Tibial nerve (tissue), 4 donors: ENCODE measurements at regions not wholly inside any gene's neighbourhood (a gene's known extent, or its start where the extent isn't known, plus 50 kb on each side); places are given as distances from the start of the nearest gene placed in this dataset.

Experiments used
- DNase-seq, 2 donors: peaks; one replicate each; pipeline ENCODE4 v3.0.0-alpha.2; 2019; ENCODE audit warnings: low spot score in 2 of 2
- H3K27ac ChIP-seq, 4 donors: fragments of 200-600 bp; sonication (generic) in 3 of 4; one replicate each; pipeline ENCODE4 v1.5.1; 2017 to 2019; ENCODE audit warnings: mild to moderate bottlenecking in 1 of 4
- H3K27me3 ChIP-seq, 2 donors: fragments of 200-600 bp; sonication (generic) in 1 of 2; one replicate each; pipeline versions ENCODE4 v1.5.1 to v1.6.0; 2017 to 2019
- H3K36me3 ChIP-seq, 3 donors: fragments of 200-600 bp; sonication (generic); one replicate each; pipeline ENCODE4 v1.5.1; 2018 to 2019
- H3K4me1 ChIP-seq, 4 donors: fragments of 200-600 bp; sonication (generic) in 3 of 4; one replicate each; pipeline ENCODE4 v1.5.1; 2017 to 2019
- H3K4me3 ChIP-seq, 4 donors: fragments of 200-600 bp; sonication (generic) in 3 of 4; one replicate each; pipeline ENCODE4 v1.5.1; 2017 to 2019; ENCODE audit warnings: mild to moderate bottlenecking in 1 of 4, moderate library complexity in 1 of 4
- H3K9me3 ChIP-seq, 4 donors: fragments of 200-600 bp; sonication (generic) in 3 of 4; one replicate each; pipeline ENCODE4 v1.5.1; 2017 to 2019
- EP300 ChIP-seq, 2 donors: sonication (generic); formaldehyde crosslinking; IDR thresholded peaks; one replicate each; pipeline ENCODE4 v1.6.1; 2017; ENCODE audit warnings: antibody characterized with exemption in 2 of 2, mild to moderate bottlenecking in 1 of 2
- POLR2A ChIP-seq, 2 donors: fragments of 450-650 bp; IDR thresholded peaks; one replicate each; pipeline ENCODE4 v1.6.1; 2017; ENCODE audit warnings: antibody characterized with exemption in 2 of 2, mild to moderate bottlenecking in 2 of 2, moderate library complexity in 2 of 2
- WGBS, 2 donors: methylation state at CpG; one replicate each; pipeline ENCODE4 v1.1.5; 2018; 5-methylcytosine and 5-hydroxymethylcytosine counted together
- TF ChIP-seq, protein P1 (sequence below), 5 experiments: fragments of 200-600 bp in 3 of 5; fragments of 450-650 bp in 2 of 5; sonication (generic) in 3 of 5; IDR thresholded peaks; one replicate each; pipeline ENCODE4 v1.5.1; 2016 to 2019; ENCODE audit warnings: antibody characterized with exemption in 5 of 5, mild to moderate bottlenecking in 3 of 5, moderate library complexity in 2 of 5

GRCh38 chr12:58450868-58451482 is 469.3 kb downstream of the LRIG3 start:
- H3K27me3 ChIP-seq, result no peaks in the 10 kb centered on the region
- WGBS, 2 donors, result 84 to 87% methylated on average over 2 of the region's 2 CpGs
- no peak overlapping the region for H3K4me3 ChIP-seq
- DNase-seq, result no peak
- no peaks in the 10 kb centered on the region for H3K36me3 ChIP-seq
- no peak for TF ChIP-seq POLR2A (IDR thresholded peaks at IDR 0.05)
- TF ChIP-seq EP300 (IDR thresholded peaks at IDR 0.05), result no peak
- TF ChIP-seq, protein P1, sequence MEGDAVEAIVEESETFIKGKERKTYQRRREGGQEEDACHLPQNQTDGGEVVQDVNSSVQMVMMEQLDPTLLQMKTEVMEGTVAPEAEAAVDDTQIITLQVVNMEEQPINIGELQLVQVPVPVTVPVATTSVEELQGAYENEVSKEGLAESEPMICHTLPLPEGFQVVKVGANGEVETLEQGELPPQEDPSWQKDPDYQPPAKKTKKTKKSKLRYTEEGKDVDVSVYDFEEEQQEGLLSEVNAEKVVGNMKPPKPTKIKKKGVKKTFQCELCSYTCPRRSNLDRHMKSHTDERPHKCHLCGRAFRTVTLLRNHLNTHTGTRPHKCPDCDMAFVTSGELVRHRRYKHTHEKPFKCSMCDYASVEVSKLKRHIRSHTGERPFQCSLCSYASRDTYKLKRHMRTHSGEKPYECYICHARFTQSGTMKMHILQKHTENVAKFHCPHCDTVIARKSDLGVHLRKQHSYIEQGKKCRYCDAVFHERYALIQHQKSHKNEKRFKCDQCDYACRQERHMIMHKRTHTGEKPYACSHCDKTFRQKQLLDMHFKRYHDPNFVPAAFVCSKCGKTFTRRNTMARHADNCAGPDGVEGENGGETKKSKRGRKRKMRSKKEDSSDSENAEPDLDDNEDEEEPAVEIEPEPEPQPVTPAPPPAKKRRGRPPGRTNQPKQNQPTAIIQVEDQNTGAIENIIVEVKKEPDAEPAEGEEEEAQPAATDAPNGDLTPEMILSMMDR (IDR thresholded peaks at IDR 0.05), result no peak
- no peaks in the 10 kb centered on the region for H3K9me3 ChIP-seq
- H3K4me1 ChIP-seq, result no peaks in the 10 kb centered on the region
- H3K27ac ChIP-seq, result no peak overlapping the region

DNA sequence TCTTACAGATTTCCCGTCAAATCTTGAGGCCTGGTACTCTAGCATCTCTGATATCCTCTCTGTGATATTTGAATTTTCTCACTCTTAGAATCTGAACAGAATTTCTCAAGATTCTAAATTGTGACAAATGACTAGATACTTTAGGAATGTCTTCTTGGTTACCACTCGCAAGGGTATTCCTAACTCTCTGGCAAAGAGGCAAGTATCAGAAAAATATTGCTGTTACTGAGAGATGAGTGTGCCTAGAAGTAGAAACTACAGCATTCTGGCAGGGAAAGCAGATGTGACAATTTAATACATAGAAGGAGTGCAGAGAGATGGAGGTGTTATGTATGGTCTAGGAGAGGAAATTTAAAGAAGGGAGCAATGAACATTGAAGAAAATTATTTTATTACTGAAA is 467.8 kb downstream of the LRIG3 start:
- DNase-seq, result no peak
- 90 to 95% methylated on average over 2 of the region's 2 CpGs for WGBS, 2 donors

GRCh38 chr12:58453306-58453705 is 467.0 kb downstream of the LRIG3 start:
- Histone ChIP-seq H3K4me1 (no peaks in the 10 kb centered on the region), H3K27ac (no peak overlapping the region), H3K27me3 (no peaks in the 10 kb centered on the region), H3K36me3 (no peaks in the 10 kb centered on the region), H3K4me3 (no peak overlapping the region), H3K9me3 (no peaks in the 10 kb centered on the region)
- DNase-seq, result no peak
- TF ChIP-seq EP300 (IDR thresholded peaks at IDR 0.05) (no peak), POLR2A (IDR thresholded peaks at IDR 0.05) (no peak)
- TF ChIP-seq, protein P1 (IDR thresholded peaks at IDR 0.05), result no peak
- WGBS, 2 donors, result 94% methylated on average over 3 of the region's 3 CpGs

More for the DNA sequence above, 467.8 kb downstream of the LRIG3 start:
- Histone ChIP-seq H3K4me1 (no peaks in the 10 kb centered on the region), H3K27me3 (no peaks in the 10 kb centered on the region), H3K36me3 (no peaks in the 10 kb centered on the region), H3K4me3 (no peak overlapping the region), H3K27ac (no peak overlapping the region), H3K9me3 (no peaks in the 10 kb centered on the region)
- TF ChIP-seq, protein P1 (IDR thresholded peaks at IDR 0.05), result no peak
- TF ChIP-seq POLR2A (IDR thresholded peaks at IDR 0.05) (no peak), EP300 (IDR thresholded peaks at IDR 0.05) (no peak)

DNA sequence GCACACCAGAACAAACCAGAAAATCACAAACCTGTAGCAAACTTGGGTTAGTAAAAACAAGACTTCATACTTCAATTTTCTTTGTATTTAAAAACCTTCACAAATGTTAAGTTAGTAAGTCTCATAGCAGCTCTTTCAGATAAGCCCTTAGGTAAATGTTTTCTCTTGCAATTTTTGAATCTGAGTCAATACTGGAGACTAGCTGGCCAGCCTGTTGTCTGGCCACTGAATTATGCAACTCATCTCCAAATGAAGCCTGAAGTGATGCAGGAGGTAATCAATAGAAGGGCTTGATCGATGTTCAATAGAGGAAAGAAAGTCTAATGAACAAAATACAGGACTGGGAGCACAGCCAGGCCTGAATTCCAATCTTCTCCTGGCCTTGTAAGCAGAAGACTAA is 465.2 kb downstream of the LRIG3 start:
- 67 to 77% methylated on average over 1 of the region's 1 CpG for WGBS, 2 donors
- no peak for TF ChIP-seq POLR2A (IDR thresholded peaks at IDR 0.05)
- TF ChIP-seq, protein P1 (IDR thresholded peaks at IDR 0.05), result no peak
- no peak for TF ChIP-seq EP300 (IDR thresholded peaks at IDR 0.05)
- no peak for DNase-seq

GRCh38 chr12:58458102-58458501 is 462.2 kb downstream of the LRIG3 start:
- no peak for TF ChIP-seq EP300 (IDR thresholded peaks at IDR 0.05)
- TF ChIP-seq, protein P1 (IDR thresholded peaks at IDR 0.05), result no peak
- TF ChIP-seq POLR2A (IDR thresholded peaks at IDR 0.05), result no peak
- no peak overlapping the region for H3K4me3 ChIP-seq
- DNase-seq, result no peak
- H3K36me3 ChIP-seq, result no peaks in the 10 kb centered on the region
- no peaks in the 10 kb centered on the region for H3K9me3 ChIP-seq
- no peaks in the 10 kb centered on the region for H3K4me1 ChIP-seq
- 74 to 80% methylated on average over 1 of the region's 1 CpG for WGBS, 2 donors
- H3K27ac ChIP-seq, result no peak overlapping the region
- no peaks in the 10 kb centered on the region for H3K27me3 ChIP-seq

More for the DNA sequence above, 465.2 kb downstream of the LRIG3 start:
- Histone ChIP-seq H3K27me3 (no peaks in the 10 kb centered on the region), H3K9me3 (no peaks in the 10 kb centered on the region), H3K4me1 (no peaks in the 10 kb centered on the region), H3K27ac (no peak overlapping the region), H3K36me3 (no peaks in the 10 kb centered on the region), H3K4me3 (no peak overlapping the region)
